GM12872 (cell line): ENCODE measurements at regions not wholly inside any gene's neighbourhood (a gene's known extent, or its start where the extent isn't known, plus 50 kb on each side); places are given as distances from the start of the nearest gene placed in this dataset.
A peak's percentile ranks its signal among the peaks of the same experiment; 100 is the strongest.

Source experiments
- CTCF ChIP-seq: IDR thresholded peaks from 3 replicates; pipeline ENCODE4 v1.5.1; 2011; ENCODE audit warnings: low read depth, mild to moderate bottlenecking, low read length, moderate library complexity; ENCODE audit not compliant: insufficient read depth

GRCh38 chr14:24692382-24693352 is 58.7 kb upstream of the GZMB start:
- no peak for TF ChIP-seq CTCF

- TF ChIP-seq CTCF, result peak; percentile 45; the same call in 2 of the 3 replicates
These were observed 56.5 kb upstream of the GZMB start for GRCh38 chr14:24690492-24690891.

- TF ChIP-seq CTCF, result no peak
These were observed 54.2 kb upstream of the GZMB start for GRCh38 chr14:24688030-24688658.
